ENCODE measurements at regions not wholly inside any gene's neighbourhood (a gene's known extent, or its start where the extent isn't known, plus 50 kb on each side); places are given as distances from the start of the nearest gene placed in this dataset.

GRCh38 chr14:48936362-48936761 is 649.8 kb downstream of the RPS29 start:
- no peak for DNase-seq
- H3K4me3 ChIP-seq, result no peak overlapping the region
- intact Hi-C loops (cut with DNase I; ENCODE audit: low total_unique reads), result no loop called here
- H3K27me3 ChIP-seq, result no peaks in the 10 kb centered on the region
- TF ChIP-seq CTCF (IDR thresholded peaks at IDR 0.05) (no peak), POLR2A (IDR thresholded peaks at IDR 0.05) (no peak)
- H3K4me1 ChIP-seq, result no peaks in the 10 kb centered on the region
- H3K9me3 ChIP-seq, result no peaks in the 10 kb centered on the region
- H3K27ac ChIP-seq, result no peak overlapping the region
- no peaks in the 10 kb centered on the region for H3K36me3 ChIP-seq

GRCh38 chr14:48925184-48925583 is 661.0 kb downstream of the RPS29 start:
- TF ChIP-seq POLR2A (IDR thresholded peaks at IDR 0.05), result no peak
- no peak for TF ChIP-seq CTCF (IDR thresholded peaks at IDR 0.05)

GRCh38 chr14:48914921-48915320 is 671.3 kb downstream of the RPS29 start:
- Histone ChIP-seq H3K4me1 (no peaks in the 10 kb centered on the region), H3K9me3 (no peaks in the 10 kb centered on the region), H3K27me3 (no peaks in the 10 kb centered on the region), H3K27ac (no peak overlapping the region), H3K36me3 (no peaks in the 10 kb centered on the region), H3K4me3 (no peak overlapping the region)
- no peak for TF ChIP-seq POLR2A (IDR thresholded peaks at IDR 0.05)
- no peak for TF ChIP-seq CTCF (IDR thresholded peaks at IDR 0.05)
- intact Hi-C loops (cut with DNase I; ENCODE audit: low total_unique reads), result no loop called here
- no peak for DNase-seq

More at GRCh38 chr14:48925184-48925583, 661.0 kb downstream of the RPS29 start:
- Histone ChIP-seq H3K4me1 (no peaks in the 10 kb centered on the region), H3K27me3 (no peaks in the 10 kb centered on the region), H3K4me3 (no peak overlapping the region), H3K36me3 (no peaks in the 10 kb centered on the region), H3K27ac (no peak overlapping the region), H3K9me3 (no peaks in the 10 kb centered on the region)
- intact Hi-C loops (cut with DNase I; ENCODE audit: low total_unique reads), result no loop called here
- DNase-seq, result no peak

DNA sequence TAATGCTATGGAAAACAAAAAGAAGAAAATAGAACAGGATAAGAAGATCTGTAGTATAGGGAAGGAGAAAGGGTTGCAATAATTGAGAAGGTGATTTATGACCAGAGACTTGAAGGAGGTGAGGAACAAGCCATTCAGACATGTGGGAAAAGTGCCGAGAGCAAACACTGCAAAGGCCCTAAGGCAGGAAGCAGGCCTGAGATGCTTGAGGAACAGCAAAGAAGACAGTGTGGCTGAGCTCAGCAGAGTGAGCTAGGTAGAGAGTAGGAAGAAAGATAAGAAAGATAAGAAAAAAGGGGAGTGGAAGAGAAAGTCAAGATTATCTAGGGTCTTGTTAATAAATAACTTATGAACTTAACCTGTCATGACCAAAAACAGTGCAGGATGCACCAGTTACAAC is 671.8 kb downstream of the RPS29 start:
- DNase-seq, result no peak
- H3K36me3 ChIP-seq, result no peaks in the 10 kb centered on the region
- intact Hi-C loops (cut with DNase I; ENCODE audit: low total_unique reads), result no loop called here
- no peaks in the 10 kb centered on the region for H3K4me1 ChIP-seq
- H3K27me3 ChIP-seq, result no peaks in the 10 kb centered on the region
- H3K9me3 ChIP-seq, result no peaks in the 10 kb centered on the region
- no peak overlapping the region for H3K27ac ChIP-seq
- H3K4me3 ChIP-seq, result no peak overlapping the region
- TF ChIP-seq CTCF (IDR thresholded peaks at IDR 0.05) (no peak), POLR2A (IDR thresholded peaks at IDR 0.05) (no peak)

DNA sequence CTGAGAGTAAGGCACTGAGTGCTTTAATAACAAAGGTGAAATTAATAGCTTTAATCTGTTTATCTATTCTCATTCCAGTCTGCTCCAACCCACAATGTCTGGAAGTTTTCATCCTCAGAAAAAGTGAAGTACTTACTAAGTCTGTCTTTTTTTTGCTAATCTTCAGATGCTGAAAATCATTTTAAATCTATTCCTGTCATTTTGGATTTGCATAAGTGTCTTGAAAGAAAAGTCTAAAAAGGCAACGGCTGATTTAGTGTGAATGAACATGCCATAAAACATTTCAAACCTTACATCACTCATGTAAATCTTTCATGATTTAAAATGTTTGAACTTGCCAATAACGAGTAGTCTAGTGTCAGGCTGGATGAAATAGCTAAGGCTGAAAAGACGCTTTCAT is 685.6 kb downstream of the RPS29 start:
- Histone ChIP-seq H3K9me3 (no peaks in the 10 kb centered on the region), H3K27ac (no peak overlapping the region), H3K4me3 (no peak overlapping the region), H3K27me3 (no peaks in the 10 kb centered on the region), H3K4me1 (no peaks in the 10 kb centered on the region), H3K36me3 (no peaks in the 10 kb centered on the region)
- DNase-seq, result no peak
- intact Hi-C loops (cut with DNase I; ENCODE audit: low total_unique reads), result no loop called here
- no peak for TF ChIP-seq CTCF (IDR thresholded peaks at IDR 0.05)
- TF ChIP-seq POLR2A (IDR thresholded peaks at IDR 0.05), result no peak

Data from uterus (tissue), 3 donors.